ENCODE measurements at regions not wholly inside any gene's neighbourhood (a gene's known extent, or its start where the extent isn't known, plus 50 kb on each side); places are given as distances from the start of the nearest gene placed in this dataset.

- no peak for DNase-seq (ENCODE audit: low spot score)
Observed at GRCh38 chr15:69793431-69793780, 304.3 kb downstream of the TLE3 start.

- DNase-seq (ENCODE audit: low spot score): peak; percentile 18
Observed at GRCh38 chr15:69793781-69794451, 303.8 kb downstream of the TLE3 start.

DNA sequence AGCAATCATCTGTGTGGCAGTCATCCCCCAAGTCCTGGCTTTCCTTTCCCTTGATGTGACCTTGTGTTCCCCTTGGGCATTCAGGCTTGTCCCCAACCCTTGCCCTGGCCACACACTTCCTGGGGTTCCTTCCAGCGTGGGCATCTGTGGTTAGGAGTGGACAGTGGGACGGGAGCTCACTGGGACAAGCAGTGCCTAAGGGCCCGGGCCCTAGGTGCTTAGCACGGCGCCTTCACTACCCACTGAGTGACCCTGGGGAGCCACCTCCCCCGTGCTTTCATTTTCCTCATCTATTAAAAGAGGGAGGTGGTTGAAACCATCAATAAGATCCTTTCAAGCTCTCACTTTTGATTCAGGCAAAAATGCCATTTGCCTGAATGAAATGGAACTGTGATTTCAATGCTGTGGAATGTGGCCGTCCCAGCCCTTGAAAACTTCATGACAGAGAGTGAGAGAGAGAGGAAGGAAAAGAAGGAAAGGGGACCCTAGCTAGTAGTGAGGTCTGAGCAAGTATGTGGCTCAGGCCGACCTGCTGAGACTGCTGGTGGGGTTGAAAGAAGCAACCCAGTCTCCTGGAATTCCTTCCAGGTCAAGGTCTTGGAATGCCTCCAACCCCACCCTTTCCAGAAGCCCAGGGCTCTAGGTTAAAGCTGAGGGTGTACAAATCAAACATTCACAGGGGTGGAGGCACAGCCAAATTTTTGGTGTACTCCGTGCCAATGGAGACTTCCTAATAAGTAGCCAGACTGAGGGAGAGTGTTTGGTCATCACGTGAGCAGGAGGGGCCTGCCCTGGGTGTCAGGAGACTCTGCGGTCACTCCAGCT lies 302.9 kb downstream of the TLE3 start:
- DNase-seq (ENCODE audit: low spot score): peak; percentile 92

DNA sequence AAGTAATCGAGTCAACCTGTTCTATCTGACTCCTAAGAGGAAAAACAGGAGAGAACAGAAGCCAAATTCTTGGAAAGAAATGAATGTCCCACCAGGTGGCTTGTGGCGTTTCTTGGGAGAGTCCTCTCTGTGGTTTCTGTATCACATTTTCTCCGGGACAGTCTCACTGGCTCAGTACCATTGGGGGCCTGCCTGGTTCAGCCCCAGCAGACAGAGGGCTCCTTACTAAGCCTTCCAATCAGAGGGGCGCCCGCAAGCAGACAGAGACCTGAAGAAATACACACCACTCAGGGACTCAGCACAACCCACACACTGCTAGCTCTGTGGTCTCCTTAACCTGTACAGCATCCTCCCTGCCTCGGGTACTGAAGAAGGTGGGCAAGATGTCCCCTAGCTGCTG lies 302.1 kb downstream of the TLE3 start:
- no peak for DNase-seq (ENCODE audit: low spot score)

GRCh38 chr15:69797051-69797595 lies 300.6 kb downstream of the TLE3 start:
- no peak for DNase-seq (ENCODE audit: low spot score)

GRCh38 chr15:69797615-69798014 lies 300.1 kb downstream of the TLE3 start:
- no peak for DNase-seq (ENCODE audit: low spot score)

GRCh38 chr15:69798481-69799250 lies 299.1 kb downstream of the TLE3 start:
- DNase-seq (ENCODE audit: low spot score): peak; percentile 77

DNA sequence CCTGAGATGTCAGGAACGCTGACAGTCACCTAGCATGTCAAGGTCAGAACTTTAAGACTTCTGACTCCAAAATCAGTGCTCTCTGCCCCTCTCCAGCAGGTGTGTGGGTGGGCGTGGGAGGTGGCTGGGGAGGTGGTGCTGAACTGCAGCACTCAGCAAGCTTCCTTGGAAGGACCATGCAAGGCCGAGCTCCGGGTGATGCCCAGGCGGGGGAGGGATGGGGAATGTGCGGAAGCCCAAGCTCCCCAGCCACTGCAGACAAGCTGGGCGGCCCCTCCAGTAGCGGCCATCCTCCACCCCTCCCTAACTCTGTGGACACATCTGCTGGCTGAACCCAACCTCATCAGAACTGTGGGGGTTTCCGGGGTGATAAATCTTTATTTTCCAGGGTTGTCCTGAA lies 296.6 kb downstream of the TLE3 start:
- no peak for DNase-seq (ENCODE audit: low spot score)

- DNase-seq (ENCODE audit: low spot score): no peak
Observed at GRCh38 chr15:69802432-69802831, 295.3 kb downstream of the TLE3 start.

DNA sequence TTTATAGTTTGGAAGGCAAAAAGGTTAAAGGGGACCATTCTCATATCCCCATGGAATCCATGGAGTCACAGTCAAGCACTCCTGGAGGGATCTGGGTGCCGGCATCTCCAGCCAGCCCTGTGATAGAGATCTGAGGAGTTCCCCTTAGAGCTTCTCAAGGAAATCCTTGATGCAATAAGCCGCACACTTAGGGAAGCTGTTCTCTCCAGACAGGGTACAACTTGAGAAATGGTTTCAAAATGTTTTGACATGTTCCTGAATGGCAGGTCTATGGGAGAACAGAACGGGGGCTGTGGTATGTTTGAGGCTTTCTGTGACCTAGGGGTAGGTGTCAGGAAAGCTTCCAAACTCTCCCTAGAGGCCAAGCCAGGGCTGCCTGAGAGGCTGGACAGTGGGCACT lies 292.9 kb downstream of the TLE3 start:
- no peak for DNase-seq (ENCODE audit: low spot score)

GRCh38 chr15:69805248-69805953 lies 292.3 kb downstream of the TLE3 start:
- DNase-seq (ENCODE audit: low spot score): peak; percentile 64

DNA sequence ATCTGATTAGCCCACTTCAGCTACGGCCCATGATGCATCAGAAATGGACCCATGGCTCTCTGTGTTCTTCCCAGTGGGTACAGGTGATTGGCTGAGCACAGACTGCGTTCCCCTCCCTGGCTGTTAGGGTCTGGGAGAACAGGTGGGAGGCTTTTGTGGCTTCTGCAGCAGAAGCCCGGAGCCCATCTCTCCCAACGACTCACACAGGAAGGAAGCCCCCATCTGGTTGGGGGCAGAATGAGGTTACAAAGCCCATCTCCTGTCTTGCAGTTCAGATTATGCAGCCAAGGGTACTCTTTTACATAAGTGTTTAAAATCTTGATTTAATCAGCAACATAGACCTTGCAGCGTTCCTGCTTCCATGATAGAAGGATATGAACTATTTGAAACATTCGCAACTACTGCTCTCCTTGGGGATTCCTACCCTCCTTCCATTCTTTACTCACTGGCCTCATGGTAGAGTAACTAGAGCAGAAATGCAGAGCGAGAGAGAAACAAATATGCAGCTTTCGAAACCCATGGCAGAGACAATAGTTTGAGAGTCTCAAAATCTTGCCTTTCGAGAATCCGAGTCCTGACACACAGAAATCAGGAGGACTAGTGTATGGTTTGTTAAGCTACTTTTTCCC lies 291.3 kb downstream of the TLE3 start:
- no peak for DNase-seq (ENCODE audit: low spot score)

GRCh38 chr15:69807721-69808120 lies 290.0 kb downstream of the TLE3 start:
- peak; percentile 67 for DNase-seq (ENCODE audit: low spot score)

- no peak for DNase-seq (ENCODE audit: low spot score)
Observed at GRCh38 chr15:69808756-69809155, 289.0 kb downstream of the TLE3 start.

- DNase-seq (ENCODE audit: low spot score): no peak
Observed at GRCh38 chr15:69809421-69809820, 288.3 kb downstream of the TLE3 start.

DNA sequence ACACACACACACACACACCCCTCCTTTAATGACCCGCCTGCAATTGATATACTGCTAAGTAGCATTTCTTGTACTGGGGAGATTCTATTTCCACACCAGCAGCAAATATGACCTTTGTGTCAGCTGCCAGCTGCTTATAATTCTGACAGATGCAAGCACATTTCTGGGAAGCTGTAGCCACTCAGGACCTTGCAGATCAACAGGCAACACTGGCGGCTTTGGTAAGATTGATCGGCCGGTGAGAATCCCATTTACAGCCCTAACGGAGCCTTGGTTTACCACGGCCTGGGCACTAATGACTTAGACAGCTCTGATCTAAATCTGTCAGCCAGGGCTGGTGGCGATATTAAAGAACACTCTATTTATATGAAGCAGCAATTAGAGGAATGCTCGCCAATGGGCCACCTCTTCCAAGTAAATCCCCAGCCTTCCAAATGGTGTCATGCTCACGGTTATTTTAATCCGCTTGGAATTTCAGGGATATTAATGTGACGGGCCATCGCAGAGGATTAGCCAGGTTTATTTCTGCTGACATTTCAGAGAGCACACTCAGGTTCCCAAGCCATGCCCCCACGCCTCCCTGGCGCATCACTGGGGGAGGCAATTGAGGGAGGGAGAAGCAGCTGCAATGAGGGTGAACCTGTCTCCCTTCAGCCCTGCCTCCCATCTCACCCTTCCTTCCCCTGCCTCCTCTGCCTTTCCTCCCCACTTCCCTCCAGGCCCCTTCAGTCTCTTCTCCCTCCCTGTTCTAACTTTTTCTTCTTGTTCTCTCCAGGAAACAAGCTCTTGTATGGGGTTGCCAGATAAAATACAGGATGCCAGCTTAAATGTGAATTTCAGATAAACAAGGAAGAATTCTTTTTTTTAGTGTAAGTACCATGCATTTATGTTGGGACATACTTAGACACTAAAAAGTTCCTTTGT lies 287.0 kb downstream of the TLE3 start:
- DNase-seq (ENCODE audit: low spot score): no peak

GRCh38 chr15:69812861-69813261 lies 284.9 kb downstream of the TLE3 start:
- no peak for DNase-seq (ENCODE audit: low spot score)

DNA sequence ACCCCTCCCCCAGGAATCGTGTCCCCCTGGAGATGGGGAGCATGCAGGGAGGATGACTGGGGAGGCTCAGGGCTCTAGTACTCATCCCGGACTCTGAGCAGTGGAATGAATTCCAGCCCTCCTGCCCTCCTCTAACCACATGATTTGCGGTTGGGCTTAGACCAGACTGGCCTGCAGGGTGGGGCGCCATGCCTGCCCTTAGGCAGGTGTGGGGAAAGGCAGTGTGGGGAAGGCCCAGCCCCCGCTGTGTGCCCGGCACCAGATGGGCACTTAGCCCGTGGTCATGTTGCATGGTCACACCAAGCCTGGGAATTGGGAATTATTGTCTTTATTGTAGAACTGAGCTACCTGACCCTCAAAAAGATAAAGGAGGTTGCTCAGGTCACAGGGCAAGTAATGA lies 283.8 kb downstream of the TLE3 start:
- DNase-seq (ENCODE audit: low spot score): peak; percentile 11

DNA sequence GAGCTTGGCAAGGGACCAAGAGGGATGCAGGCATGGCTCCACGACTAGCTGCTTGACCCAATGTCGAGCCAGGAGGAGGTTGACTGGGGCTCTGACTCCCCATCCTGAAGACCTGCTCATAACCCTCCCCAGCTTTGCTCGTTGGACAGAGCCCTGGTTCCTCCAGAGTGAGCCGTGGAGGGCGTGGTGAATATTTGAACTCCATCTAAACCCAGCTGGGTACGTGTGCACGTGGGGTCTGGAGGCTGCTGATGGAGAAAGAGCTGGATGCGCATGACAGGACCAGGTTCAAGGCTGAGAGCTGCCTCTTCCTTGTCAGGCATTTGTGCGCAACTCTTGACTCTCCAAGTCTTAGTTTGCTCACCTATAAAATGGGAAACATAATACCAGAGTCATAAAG lies 282.8 kb downstream of the TLE3 start:
- no peak for DNase-seq (ENCODE audit: low spot score)

- no peak for DNase-seq (ENCODE audit: low spot score)
Observed at GRCh38 chr15:69815793-69816192, 281.9 kb downstream of the TLE3 start.
